ENCODE measurements at regions not wholly inside any gene's neighbourhood (a gene's known extent, or its start where the extent isn't known, plus 50 kb on each side); places are given as distances from the start of the nearest gene placed in this dataset.

DNA sequence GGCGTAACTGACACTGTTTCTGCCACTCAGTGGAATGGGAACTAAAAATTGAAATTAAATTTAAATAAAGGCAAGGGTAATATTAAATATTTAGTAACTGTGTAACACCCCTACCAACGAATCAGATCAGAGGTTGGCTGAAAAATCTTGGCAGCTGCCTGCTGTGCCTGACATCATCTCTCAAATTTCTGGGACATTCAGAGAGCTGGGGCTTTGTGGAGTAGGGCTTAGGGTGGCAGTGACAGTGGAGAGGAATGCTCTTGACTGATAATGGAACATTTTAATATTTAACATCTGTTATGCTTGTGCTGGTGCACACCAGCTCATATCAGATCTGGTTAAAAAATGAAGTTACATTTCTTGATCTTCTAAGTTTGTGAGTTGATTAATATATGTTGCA is 62.2 kb downstream of the RFPL4B start:
- no peak for TF ChIP-seq EZH2 (IDR thresholded peaks at IDR 0.05)
- no peak for TF ChIP-seq POLR2A (IDR thresholded peaks at IDR 0.05; ENCODE audit: borderline replicate concordance, extremely low read depth, insufficient read depth, insufficient read length)
- no peak for TF ChIP-seq ZFX (IDR thresholded peaks at IDR 0.05)
- no peak for TF ChIP-seq SP1 (IDR thresholded peaks at IDR 0.05; ENCODE audit: low read depth)
- TF ChIP-seq, protein P1, sequence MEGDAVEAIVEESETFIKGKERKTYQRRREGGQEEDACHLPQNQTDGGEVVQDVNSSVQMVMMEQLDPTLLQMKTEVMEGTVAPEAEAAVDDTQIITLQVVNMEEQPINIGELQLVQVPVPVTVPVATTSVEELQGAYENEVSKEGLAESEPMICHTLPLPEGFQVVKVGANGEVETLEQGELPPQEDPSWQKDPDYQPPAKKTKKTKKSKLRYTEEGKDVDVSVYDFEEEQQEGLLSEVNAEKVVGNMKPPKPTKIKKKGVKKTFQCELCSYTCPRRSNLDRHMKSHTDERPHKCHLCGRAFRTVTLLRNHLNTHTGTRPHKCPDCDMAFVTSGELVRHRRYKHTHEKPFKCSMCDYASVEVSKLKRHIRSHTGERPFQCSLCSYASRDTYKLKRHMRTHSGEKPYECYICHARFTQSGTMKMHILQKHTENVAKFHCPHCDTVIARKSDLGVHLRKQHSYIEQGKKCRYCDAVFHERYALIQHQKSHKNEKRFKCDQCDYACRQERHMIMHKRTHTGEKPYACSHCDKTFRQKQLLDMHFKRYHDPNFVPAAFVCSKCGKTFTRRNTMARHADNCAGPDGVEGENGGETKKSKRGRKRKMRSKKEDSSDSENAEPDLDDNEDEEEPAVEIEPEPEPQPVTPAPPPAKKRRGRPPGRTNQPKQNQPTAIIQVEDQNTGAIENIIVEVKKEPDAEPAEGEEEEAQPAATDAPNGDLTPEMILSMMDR (IDR thresholded peaks at IDR 0.05 in 2 of 3, conservative IDR thresholded peaks at IDR 0.05 in 1 of 3; ENCODE audit: borderline replicate concordance in 1 of 3, insufficient read depth in 1 of 3, low read depth in 2 of 3, low read length in 2 of 3) = no peak
- no peak for TF ChIP-seq RAD21 (IDR thresholded peaks at IDR 0.05; ENCODE audit: low read depth)
- no peak for TF ChIP-seq YY1 (IDR thresholded peaks at IDR 0.05; ENCODE audit: extremely low read depth, insufficient replicate concordance, low read depth, low read length)
- TF ChIP-seq, protein P2, sequence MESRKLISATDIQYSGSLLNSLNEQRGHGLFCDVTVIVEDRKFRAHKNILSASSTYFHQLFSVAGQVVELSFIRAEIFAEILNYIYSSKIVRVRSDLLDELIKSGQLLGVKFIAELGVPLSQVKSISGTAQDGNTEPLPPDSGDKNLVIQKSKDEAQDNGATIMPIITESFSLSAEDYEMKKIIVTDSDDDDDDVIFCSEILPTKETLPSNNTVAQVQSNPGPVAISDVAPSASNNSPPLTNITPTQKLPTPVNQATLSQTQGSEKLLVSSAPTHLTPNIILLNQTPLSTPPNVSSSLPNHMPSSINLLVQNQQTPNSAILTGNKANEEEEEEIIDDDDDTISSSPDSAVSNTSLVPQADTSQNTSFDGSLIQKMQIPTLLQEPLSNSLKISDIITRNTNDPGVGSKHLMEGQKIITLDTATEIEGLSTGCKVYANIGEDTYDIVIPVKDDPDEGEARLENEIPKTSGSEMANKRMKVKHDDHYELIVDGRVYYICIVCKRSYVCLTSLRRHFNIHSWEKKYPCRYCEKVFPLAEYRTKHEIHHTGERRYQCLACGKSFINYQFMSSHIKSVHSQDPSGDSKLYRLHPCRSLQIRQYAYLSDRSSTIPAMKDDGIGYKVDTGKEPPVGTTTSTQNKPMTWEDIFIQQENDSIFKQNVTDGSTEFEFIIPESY (IDR thresholded peaks at IDR 0.05; ENCODE audit: extremely low read depth, insufficient replicate concordance, low read length) = no peak
- no peak for TF ChIP-seq ZNF274 (IDR thresholded peaks at IDR 0.05; ENCODE audit: low read depth, low read length)
- TF ChIP-seq, protein P3, sequence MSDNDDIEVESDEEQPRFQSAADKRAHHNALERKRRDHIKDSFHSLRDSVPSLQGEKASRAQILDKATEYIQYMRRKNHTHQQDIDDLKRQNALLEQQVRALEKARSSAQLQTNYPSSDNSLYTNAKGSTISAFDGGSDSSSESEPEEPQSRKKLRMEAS (IDR thresholded peaks at IDR 0.05) = no peak
